AML-193 (cell line): ENCODE measurements at regions not wholly inside any gene's neighbourhood (a gene's known extent, or its start where the extent isn't known, plus 50 kb on each side); places are given as distances from the start of the nearest gene placed in this dataset.
"Not testable (repeated sequence)": the region's sequence is repeated elsewhere in the genome, so short reads cannot be mapped to it uniquely, and the experiment has no call there.

ENCODE experiments used
- DNase-seq, 2 experiments: peaks; one replicate each; lab custom pipeline; 2025; lab: John Stamatoyannopoulos, UW

DNA sequence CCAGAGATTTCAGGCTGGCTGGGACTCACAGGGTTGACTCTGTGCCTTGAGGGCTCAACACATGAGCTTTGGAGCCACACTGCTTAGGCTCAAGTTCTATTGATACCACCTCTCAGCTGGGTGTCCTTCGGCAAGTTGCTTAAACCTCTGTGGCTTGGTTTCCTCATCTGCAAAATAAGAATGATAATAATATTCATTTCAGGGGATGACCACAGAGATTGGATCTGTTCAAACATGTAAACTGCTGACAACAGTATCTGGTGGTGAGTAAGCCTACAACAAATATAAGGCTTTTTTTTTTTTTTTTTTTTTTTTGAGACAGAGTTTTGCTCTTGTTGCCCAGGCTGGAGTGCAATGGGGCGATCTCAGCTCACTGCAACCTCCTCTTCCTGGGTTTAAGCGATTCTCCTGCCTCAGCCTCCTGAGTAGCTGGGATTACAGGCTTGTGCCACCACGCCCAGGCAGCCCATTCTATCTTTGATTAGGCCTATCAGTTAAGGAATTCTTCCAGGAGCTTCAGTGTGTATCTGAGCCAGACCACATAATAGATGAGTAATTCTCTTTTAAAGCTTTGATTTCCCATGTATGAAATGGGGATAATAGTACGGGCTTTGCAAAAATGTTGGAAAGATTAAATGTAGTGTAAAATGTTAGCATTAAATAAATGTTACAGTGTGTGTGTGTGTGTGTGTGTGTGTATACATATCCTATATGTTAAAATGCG lies 437.6 kb downstream of the PRDM2 start:
- no peak for DNase-seq

DNA sequence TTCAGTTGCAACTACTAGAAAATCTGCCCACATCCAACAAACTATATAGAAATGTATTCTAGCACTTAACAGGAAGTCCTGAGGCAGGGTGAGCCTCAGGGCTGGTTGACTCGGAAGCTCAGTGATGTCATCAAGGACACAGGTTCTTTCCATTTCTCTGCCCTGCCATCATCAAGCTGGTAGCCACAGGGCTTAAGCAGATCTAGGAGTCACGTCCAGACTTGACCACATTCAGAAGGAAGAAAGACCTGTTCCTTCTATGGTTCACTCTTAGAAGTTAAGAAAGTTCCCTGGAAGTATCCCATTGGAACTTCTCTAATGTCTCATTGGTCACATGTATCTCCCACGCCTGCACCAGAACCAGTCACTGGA lies 438.1 kb downstream of the PRDM2 start:
- DNase-seq, result no peak

DNA sequence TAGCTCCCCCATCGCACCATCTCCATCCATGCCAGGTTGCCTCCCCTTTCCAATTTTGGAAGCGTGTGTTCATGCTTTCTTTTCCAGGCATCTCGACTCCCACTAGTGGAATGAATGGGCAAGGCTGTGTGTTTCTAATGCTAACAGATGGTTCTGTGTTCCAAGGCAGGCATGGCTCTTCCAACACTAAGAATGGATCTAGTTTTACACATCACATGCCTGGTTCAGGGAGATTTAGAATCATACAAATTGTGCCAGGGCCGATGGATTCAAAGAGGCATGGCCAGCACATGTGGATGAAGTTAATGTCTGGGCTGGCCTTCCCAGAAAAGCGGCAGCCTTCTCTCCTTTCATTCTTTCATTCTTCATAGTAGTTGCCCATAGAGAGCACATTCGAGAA lies 438.7 kb downstream of the PRDM2 start:
- DNase-seq, result no peak

DNA sequence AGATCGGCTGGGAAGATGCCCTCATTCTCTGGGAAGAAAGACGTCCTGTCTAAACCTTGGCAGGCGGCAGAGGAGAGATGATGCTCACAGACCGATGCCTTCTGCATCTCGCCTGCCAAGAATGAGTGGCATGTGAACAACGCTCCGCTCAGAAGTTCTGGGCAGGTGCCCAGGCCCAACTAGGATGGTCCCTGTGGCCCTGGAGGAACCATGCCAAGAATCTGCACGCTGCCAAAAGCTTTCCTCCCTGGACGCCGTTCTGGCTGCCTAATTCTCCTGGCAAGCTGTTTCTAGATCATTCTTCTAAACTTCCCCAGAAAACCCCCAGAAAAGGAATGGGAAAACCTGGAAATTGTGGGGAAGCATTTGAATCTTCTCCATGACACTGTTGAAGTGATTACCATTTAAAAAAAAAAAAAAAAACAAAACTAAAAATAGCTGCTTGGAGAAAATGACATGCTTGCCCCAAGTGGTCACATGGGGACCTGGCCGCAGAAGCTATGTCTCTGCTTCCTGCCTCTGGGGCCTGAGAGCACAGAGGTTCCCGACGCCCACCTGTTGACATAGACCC lies 440.9 kb downstream of the PRDM2 start:
- no peak for DNase-seq

DNA sequence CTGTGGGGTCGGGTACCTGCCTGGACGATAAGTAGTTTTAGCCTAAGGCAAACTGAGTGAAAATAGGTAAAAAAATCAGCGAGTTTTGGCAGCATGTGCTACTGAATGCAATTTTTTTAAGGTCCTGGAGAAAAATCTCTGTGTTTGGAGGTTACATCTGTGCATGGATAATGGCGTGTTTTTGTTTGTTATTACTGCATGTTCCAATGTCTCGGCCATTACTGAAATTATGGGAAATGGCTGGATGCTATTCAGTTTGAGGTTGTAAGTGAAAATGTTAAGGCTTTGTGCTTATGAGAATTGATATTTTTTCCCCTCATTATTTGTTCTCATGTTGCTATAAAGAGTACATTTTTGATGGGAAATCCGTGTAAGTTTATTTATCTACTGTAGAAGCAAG lies 441.7 kb downstream of the PRDM2 start:
- no peak for DNase-seq

DNA sequence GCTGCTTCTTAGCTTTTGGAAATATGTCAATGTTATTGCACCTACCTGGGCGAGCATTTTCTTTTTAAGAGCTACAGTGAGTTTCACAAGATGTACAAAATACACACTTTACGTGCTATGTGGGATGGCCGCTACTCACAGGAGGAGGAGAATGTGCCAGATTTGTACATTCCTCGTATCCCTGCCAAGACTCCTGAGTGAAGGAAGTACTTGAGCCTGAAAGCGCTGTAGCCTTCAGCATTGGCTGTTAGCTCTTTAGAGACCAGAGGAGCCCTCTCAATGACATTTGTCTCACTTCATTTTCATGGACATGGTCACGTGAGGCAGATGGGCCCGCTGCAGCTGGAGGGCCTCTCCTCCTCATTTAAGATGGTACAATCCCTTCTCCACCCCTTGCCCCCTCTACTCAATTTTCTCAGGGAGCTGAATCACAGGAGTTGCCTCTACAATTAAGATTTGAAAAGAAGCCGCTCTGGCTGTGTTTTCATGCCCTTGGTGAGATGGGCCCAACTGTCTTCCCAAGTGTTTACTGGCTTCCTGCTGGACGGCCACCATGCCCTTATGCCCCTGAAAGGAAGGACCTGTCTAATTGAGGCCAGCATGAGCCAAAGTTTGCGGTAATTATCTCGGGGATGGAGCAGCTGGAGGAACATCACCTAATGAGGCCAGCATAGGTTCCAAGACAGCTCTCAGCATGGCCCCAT lies 442.6 kb downstream of the PRDM2 start:
- no peak for DNase-seq

DNA sequence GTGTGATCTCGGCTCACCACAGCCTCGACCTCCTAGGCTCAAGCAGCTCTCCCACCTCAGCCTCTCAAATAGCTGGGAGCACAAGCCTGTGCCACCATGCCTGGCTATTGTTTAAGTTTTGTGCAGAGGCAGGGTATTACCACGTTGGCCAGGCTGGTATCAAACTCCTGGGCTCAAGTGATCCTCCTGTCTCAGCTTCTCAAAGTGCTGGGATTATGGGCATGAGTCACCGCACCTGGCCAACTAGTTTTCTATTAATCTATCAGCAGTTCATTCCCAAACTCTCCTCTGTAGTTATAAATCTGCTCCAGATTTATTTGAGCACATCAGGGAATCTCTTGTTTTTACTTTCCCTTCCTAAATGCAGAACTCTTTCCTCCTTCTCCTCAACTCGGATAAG lies 443.8 kb downstream of the PRDM2 start:
- no peak for DNase-seq

DNA sequence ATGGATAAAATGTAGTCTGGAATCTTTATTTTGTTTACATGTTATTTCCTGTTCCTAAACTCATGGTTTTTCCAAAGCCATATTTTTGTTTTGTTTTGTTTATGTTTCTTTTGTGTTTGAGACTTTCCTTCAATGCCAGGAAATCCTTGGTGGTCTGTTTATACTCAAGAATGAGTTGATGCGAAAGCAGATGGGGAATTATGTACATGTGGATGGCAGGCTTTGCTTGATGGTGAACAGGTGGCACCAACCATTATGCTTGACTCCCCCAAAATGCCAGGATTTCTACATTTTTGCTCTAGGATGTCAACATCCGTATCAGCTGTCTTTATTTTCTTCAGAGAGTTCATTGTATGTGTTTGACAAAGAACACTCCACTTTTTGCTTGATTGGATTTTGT lies 448.5 kb downstream of the PRDM2 start:
- DNase-seq, result no peak

DNA sequence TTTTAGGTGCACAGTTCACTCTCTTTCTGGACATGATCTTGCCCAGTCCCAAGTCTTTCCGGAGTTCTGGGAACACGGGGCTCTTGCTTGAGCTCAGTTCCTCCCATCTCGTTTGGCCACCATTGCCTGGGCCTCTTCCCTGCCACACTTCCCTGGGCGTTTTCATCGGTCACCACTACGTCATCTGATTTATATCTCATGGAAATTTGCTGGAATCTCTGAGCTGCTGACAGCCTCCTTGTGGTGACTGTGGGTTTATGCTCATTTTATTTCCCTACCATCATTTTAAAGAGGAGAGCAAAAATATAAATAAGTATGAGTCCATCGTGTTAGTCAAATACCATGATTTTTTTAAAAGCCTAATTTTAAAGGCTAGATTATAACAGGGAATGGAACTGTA lies 449.1 kb upstream of the KAZN start:
- no peak for DNase-seq

DNA sequence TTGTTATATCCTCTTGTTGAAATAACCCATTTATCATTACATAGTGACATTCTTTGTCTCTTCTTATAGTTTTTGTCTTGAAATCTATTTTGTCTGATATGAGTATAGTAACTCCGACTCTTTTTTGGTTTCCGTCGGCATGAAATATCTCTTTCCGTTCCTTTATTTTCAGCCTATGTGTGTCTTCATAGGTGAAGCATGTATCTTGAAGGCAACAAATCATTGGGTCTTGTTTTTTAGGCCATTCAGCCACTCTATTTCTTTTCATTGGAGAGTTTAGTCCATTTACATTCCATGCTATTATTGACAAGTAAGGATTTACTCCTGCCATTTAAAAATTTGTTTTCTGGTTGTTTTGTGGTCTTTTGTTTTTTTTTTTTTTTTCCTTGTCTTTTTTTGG lies 441.9 kb upstream of the KAZN start:
- DNase-seq, result no peak

DNA sequence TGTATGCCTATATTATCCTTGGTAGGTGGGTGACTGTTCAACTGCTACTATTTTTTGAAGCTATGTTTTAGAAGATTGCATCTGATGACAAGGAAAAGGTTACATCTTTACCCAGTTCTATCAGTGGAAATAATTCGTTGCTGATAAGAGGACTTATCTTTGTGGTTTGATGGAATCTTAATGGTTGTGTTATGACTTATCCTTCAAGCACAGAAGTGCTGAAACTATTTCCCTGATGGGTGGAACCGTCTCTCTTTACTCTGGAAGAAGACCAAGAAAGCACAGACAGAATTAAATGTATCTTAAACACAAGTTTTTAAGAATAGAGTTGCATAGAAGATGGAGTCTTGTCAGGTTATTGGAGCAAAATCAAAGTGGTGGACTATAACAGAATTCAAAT lies 437.7 kb upstream of the KAZN start:
- DNase-seq, result no peak

DNA sequence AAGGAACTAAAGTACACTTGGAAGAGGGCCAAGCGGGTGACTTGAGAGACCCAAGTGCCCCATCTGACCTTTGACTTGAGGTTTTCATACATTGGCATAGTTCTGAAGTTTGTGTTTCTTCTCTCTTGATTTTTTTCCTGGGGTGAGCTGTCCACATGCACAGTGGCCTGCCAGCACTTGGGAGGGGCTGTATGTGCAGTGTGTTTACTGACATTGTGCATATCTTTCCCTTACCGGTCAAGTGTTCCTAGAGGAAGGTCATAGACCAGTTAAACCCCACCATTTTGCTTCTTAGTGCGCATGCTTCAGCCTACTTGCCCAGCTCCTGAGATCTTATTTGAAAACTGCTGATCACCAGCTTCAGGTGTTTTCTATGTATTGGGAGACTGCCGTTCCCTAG lies 435.2 kb upstream of the KAZN start:
- no peak for DNase-seq

DNA sequence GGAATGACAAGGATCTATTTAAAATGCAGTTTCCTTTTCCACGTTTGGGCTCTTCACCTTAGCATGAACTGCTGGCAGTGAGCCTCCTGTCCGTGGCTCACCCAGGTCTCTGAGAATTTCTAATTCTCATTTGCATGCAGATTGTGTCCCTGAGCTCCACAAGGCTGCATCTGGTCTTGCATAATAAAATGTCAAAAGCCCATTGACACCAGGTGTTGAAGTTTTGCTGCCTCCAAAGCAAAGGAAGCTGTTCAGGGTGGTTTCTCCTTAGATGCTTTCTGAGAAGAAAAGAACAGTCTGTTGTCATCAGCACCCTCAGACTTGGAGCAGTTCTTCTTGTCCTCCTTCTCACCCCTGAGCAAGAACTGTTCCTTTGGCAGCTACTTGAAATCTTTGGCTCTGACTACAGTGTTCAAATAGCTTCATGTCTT lies 433.1 kb upstream of the KAZN start:
- DNase-seq, result no peak

DNA sequence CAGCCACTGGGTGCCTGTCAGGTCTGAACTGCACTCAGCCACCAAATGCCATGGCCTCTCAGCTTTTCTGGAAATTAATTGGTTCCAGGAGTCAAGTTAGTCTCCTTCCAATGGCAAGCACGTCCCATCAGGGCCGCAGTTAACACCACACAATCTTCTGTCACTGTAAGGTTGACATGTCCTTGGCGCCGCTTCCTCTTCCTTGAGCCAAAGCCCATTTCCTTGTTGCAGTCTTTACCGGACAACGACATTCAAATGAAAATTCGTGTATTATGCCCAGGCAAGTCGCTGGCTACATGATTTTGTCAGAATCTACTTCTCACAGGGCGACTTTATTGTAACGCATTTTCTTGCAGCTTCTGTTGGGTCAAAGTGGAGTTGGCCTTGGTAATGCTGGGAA lies 430.6 kb upstream of the KAZN start:
- DNase-seq, result no peak

DNA sequence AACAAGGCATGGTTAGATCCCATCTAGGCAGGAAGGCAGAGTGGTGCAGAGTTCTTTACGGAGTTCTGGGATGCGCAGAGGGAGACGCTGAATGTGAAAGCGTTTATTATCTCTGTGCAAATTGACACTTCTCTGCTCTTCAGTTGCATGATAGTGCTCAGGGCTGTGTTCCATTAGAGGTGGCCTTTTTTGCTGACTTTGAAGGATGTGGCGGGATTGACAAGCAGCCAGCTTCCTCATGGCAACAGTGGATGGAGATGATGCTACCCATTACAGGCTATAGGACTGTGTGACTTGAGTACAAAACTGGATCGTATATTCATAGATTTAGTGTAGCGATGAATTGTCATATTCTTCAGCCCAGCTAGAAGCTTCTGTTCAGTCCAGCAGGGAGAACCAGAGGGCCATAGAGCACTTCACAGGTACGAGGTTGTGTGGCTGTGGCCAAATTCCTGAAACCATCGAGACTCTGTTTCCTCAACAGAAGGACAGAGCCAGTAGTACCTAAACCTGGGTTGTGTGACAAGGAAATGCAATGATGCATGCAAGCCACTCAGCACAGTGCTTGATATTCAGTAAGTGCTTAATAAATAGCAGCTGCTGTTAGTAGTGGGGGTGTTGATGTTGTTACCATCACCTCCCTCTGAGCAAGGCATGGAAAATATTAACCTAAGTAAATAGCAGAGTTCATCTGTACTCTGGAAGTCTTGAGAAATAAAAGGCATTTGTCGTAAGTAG lies 430.0 kb upstream of the KAZN start:
- no peak for DNase-seq

DNA sequence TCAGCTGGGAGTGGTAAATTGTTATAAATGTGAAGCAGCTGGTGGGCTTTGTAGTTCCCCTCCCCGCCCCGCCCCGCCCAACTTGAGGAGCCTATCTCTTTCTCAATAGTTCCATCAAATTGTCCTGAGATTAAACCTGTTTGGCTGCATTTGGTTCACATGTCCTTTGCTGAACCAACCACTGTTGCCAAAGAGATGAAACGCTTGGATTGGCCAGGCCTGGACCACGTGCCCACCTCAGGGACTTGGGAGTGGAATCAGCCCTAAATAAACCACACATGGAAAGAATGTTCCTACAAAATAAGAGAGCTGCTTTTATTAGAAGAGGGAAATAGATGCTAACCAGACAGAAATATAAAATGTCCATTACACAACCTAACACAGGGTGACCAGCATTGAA lies 424.9 kb upstream of the KAZN start:
- no peak for DNase-seq

DNA sequence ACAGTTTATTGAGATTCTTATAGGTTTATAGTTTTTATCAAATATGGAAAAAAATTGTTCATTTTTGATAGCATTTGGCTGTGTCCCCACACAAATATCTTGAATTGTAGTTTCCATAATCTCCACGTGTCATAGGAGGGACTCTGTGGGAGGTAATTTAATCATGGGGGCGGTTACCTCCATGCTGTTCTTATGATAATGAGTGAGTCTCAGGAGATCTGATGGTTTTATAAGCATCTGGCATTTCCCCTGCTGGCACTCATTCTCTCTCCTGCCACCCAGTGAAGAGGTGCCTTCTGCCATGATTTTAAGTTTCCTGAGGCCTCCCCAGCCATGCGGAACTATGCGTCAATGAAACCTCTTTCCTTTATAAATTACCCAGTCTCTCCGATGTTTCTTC lies 420.6 kb upstream of the KAZN start:
- DNase-seq, result not testable (repeated sequence)

DNA sequence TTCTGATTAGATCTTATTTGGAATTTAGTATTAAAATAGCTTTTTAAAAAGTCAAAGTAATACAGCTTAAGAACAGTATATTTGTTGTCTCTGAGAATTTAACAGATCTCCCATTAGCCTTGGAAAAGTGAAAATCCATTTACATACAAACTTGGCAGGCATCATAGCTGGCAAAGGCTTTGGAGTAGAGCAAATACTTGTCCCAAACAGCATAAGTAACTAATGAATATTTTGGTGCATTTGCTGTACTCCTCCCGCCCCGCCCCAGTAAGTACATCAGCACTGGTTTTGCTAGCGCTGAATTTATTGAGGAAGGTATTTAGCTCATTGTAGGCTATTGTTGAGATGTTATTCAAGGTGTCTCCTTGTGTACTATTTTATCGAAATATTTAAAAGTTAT lies 417.7 kb upstream of the KAZN start:
- no peak for DNase-seq

DNA sequence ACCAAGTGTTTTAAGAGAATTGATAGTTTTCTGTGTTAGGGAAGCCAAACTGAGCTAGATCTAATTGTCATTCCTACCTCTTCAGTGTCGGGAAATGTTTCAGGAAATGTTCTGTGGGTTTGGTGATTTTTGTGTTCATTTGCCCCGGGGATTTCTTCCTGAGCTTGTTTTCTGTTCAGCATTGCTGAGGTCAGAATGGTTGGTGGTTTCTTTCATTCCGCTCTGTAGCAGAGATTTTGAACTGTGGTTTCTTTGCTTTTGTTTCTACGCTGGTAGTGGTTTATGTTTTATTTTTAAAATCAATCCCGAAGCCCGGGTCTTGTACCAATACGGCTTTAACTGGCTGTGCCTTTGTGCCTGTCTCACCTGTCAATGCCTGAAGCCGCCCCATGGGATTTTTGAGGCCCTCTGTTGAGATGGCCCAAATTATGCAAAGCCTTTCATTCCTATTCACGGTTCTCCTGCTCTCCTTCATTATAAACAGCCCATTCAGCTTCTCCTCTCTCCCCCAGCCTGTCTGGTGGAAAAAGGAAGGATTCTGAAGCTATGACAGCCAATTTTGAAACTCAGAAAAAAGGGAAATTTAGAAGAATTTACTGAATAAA lies 417.2 kb upstream of the KAZN start:
- DNase-seq, result no peak

DNA sequence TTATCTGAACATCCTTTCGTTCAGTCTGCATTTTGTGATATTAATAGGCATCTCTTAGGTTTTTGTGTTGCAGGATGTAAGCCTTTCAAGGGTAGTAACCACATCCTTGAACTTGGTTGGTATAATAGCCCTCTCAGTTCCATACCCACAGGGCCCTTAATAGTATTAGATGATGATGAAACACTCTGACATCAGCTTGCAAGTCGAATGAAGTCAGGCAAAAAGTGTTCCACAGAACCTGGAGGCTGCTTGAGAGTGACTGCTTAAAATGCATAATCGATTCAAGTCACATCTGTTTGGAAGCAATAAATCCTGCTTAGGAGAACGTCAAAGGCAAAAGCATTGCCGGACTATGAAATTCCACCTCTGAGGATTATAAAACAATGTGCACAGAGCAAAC lies 415.6 kb upstream of the KAZN start:
- no peak for DNase-seq

DNA sequence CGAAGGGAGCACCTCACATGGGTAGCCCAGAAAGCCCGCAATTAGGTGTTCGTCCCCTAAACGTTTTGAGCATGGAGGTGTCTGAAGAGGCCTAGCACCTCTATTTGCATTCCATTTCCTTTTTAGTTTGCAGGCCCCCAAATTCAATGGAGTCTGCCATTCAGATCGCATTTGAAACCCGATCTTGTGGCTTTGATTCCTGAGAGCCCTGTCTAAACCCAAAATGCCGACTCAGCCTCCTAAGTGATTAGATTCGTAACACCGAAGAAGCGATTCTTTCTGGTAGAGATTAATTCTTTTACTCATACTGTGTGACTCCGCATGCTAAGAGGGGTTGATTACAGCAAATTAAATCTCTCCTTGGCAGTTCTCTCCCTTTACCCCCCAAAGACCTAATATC lies 415.2 kb upstream of the KAZN start:
- DNase-seq, result no peak

DNA sequence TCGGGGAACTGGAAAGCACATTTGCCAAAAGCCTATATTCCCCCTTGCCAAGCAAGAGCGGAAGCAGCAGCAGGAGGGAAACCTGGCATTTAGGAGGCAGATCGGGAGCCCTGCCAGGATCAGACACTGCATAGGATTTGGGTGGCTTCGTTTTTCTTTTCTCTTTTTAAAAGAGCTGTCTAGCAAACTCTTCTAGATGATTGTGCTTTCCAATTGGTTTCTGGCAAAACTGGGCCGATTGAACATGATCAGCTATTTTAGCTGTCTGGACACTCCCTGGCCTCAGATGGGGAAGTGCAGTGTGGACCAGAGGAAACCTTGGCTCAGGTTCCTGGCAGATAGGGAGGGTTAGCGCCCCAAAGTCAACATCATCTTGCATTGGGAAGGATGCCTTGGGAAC lies 414.0 kb upstream of the KAZN start:
- no peak for DNase-seq

DNA sequence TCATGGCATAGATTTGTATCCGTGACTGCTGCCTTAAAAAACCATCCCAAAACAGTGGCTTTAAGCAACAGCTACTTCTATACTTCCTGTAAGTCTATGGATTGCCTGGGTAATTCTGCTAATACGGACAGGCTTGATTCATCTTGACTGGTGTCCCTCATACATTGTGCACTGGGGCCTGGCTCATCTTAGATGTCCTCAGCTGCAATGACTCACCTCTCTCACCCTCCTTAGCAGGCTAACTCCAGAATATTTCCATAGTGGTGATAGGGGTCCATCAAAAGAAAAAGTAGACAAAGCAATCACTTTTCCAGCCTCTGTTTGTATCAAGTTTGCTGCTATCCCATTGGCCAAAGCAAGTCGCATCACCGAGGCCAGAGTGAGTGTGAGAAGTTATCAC lies 409.1 kb upstream of the KAZN start:
- DNase-seq, result no peak
